Activated CD8-positive, alpha-beta T cell treated with anti-CD3 and anti-CD28 coated beads for 36 hours (primary cell): ENCODE measurements at regions not wholly inside any gene's neighbourhood (a gene's known extent, or its start where the extent isn't known, plus 50 kb on each side); places are given as distances from the start of the nearest gene placed in this dataset.

Experiments
- ATAC-seq: fragments of 200-7000 bp; cut with Tn5 transposase; one replicate; pipeline ENCODE4 v1.10.0; 2021; ENCODE audit warnings: mild to moderate bottlenecking, moderate library complexity
- CTCF ChIA-PET: fragments of 350-600 bp; sonication (Branson Sonifier 250); formaldehyde crosslinking; loops from one replicate; lab custom pipeline; 2021; ENCODE audit warnings: antibody characterized with exemption; lab: Charles Lee
- POLR2A ChIA-PET: fragments of 350-600 bp; sonication (Branson Sonifier 250); formaldehyde crosslinking; loops from one replicate; lab custom pipeline; 2021; ENCODE audit warnings: antibody characterized with exemption; lab: Charles Lee
- DNase-seq: peaks from one replicate; pipeline ENCODE4 v3.0.0-alpha.2; 2020
- H3K27ac Mint-ChIP-seq: one replicate; pipeline ENCODE4 v1.8.0; 2021; ENCODE audit warnings: mild to moderate bottlenecking, mixed read lengths
- H3K27me3 Mint-ChIP-seq: one replicate; pipeline ENCODE4 v1.8.0; 2021; ENCODE audit warnings: mixed read lengths
- H3K36me3 Mint-ChIP-seq: one replicate; pipeline ENCODE4 v1.8.0; 2021; ENCODE audit warnings: low read depth, mixed read lengths
- H3K4me1 Mint-ChIP-seq: one replicate; pipeline ENCODE4 v1.8.0; 2021; ENCODE audit warnings: low read depth, mixed read lengths
- H3K4me3 Mint-ChIP-seq: one replicate; pipeline ENCODE4 v1.8.0; 2021; ENCODE audit warnings: mild to moderate bottlenecking, moderate library complexity, mixed read lengths
- H3K9me3 Mint-ChIP-seq: one replicate; pipeline ENCODE4 v1.8.0; 2021; ENCODE audit warnings: mixed read lengths
- CTCF ChIP-seq: fragments of 200-600 bp; IDR thresholded peaks from one replicate; pipeline ENCODE4 v1.8.0; 2022; ENCODE audit warnings: antibody characterized with exemption, mild to moderate bottlenecking
- intact Hi-C: fragments of 100-400 bp; cut with micrococcal nuclease; formaldehyde crosslinking; loops from one replicate; pipeline ENCODE4 v1.10.0; 2022

- intact Hi-C loops: no loop called here
- Mint-ChIP-seq H3K4me1 (no peaks in the 10 kb centered on the region), H3K9me3 (peaks cover 38% of the 10 kb centered on the region), H3K36me3 (no peaks in the 10 kb centered on the region), H3K27me3 (no peaks in the 10 kb centered on the region), H3K4me3 (no peak overlapping the region), H3K27ac (no peak overlapping the region)
- ATAC-seq: no peak
- ChIA-PET POLR2A (interaction anchor here (0.5 kb wide), 1 partner anchor 455 kb away, joined by 3 read pairs; no protein-coding TSS in a partner anchor), CTCF (no interaction called here)
- TF ChIP-seq CTCF: no peak
- no peak for DNase-seq
These were observed 53.3 kb upstream of the OR4C15 start for GRCh38 chr11:55501014-55501413.

GRCh38 chr11:55503449-55503848, 50.8 kb upstream of the OR4C15 start:
- POLR2A ChIA-PET: no interaction called here
- Mint-ChIP-seq H3K4me1 (no peaks in the 10 kb centered on the region), H3K4me3 (no peak overlapping the region), H3K27me3 (no peaks in the 10 kb centered on the region), H3K9me3 (peaks cover 35% of the 10 kb centered on the region), H3K27ac (no peak overlapping the region), H3K36me3 (no peaks in the 10 kb centered on the region)
- CTCF ChIA-PET: no interaction called here
- ATAC-seq (no peak), DNase-seq (no peak)
- TF ChIP-seq CTCF: no peak
- intact Hi-C loops: no loop called here
